Uterus (tissue), 3 donors: ENCODE measurements at regions not wholly inside any gene's neighbourhood (a gene's known extent, or its start where the extent isn't known, plus 50 kb on each side); places are given as distances from the start of the nearest gene placed in this dataset.

Experiments used
- DNase-seq, 2 donors: peaks; one replicate each; pipeline ENCODE4 v3.0.0-alpha.2; 2019 to 2020
- H3K27ac ChIP-seq, 2 donors: fragments of 200-600 bp; sonication (generic); 1 replicate in 1 of 2; 2 replicates in 1 of 2; pipeline ENCODE4 v1.5.1; 2016 to 2018
- H3K27me3 ChIP-seq, 2 donors: fragments of 200-600 bp; sonication (generic); one replicate each; pipeline ENCODE4 v1.5.1; 2018 to 2019; ENCODE audit warnings: control low read depth in 1 of 2
- H3K36me3 ChIP-seq, 2 donors: fragments of 200-600 bp; sonication (generic); one replicate each; pipeline ENCODE4 v1.5.1; 2019; ENCODE audit warnings: control low read depth in 1 of 2
- H3K4me1 ChIP-seq, 2 donors: fragments of 200-600 bp; sonication (generic); one replicate each; pipeline ENCODE4 v1.5.1; 2018 to 2019; ENCODE audit warnings: control low read depth in 1 of 2
- H3K4me3 ChIP-seq, 2 donors: fragments of 200-600 bp; sonication (generic); 1 replicate in 1 of 2; 2 replicates in 1 of 2; pipeline ENCODE4 v1.5.1; 2018 to 2019; ENCODE audit warnings: mild to moderate bottlenecking in 1 of 2
- H3K9me3 ChIP-seq, 2 donors: fragments of 200-600 bp; sonication (generic); one replicate each; pipeline ENCODE4 v1.5.1; 2019; ENCODE audit warnings: control low read depth in 1 of 2
- POLR2A ChIP-seq, 2 donors: fragments of 450-650 bp; IDR thresholded peaks; one replicate each; pipeline ENCODE4 v1.6.1; 2016; ENCODE audit warnings: antibody characterized with exemption in 2 of 2, mild to moderate bottlenecking in 1 of 2, moderate library complexity in 1 of 2
- intact Hi-C: fragments of 100-400 bp; cut with DNase I; formaldehyde crosslinking; loops from one replicate; pipeline ENCODE4 v1.15.1; 2023; ENCODE audit warnings: low total_unique reads
- TF ChIP-seq, protein P1 (sequence below), 4 experiments: fragments of 200-600 bp in 2 of 4; fragments of 450-650 bp in 2 of 4; sonication (generic) in 2 of 4; IDR thresholded peaks; one replicate each; pipeline ENCODE4 v1.5.1; 2016 to 2019; ENCODE audit warnings: antibody characterized with exemption in 4 of 4, mild to moderate bottlenecking in 2 of 4, moderate library complexity in 1 of 4
- donor health status: DM: yes; HTN: yes; CAD: no.

DNA sequence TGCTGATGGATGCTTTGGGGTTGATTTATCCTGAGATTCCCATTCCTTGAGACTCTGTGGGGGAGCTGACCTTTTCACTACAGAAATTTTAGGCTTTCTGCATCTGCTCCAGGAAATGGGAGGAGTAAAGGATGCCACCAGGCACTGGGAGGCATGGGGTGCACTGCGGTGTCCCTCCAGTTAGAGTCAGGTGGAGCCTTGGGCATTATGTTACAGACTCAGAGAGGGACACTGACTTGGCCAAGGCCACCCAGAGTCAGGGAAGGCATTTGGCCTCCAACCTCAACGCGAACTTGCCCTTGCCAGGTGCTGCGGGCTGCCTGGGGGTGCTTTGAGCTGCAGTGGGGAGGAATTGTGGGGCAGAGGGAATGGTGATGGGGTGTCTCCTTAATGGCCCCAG is 58.0 kb upstream of the TBX3 start:
- intact Hi-C loops, result no loop called here
- H3K4me3 ChIP-seq, result no peak overlapping the region
- TF ChIP-seq POLR2A (IDR thresholded peaks at IDR 0.05), result no peak
- TF ChIP-seq, protein P1, sequence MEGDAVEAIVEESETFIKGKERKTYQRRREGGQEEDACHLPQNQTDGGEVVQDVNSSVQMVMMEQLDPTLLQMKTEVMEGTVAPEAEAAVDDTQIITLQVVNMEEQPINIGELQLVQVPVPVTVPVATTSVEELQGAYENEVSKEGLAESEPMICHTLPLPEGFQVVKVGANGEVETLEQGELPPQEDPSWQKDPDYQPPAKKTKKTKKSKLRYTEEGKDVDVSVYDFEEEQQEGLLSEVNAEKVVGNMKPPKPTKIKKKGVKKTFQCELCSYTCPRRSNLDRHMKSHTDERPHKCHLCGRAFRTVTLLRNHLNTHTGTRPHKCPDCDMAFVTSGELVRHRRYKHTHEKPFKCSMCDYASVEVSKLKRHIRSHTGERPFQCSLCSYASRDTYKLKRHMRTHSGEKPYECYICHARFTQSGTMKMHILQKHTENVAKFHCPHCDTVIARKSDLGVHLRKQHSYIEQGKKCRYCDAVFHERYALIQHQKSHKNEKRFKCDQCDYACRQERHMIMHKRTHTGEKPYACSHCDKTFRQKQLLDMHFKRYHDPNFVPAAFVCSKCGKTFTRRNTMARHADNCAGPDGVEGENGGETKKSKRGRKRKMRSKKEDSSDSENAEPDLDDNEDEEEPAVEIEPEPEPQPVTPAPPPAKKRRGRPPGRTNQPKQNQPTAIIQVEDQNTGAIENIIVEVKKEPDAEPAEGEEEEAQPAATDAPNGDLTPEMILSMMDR (IDR thresholded peaks at IDR 0.05), result no peak
- H3K27me3 ChIP-seq, result no peaks in the 10 kb centered on the region
- DNase-seq, result no peak
- no peaks in the 10 kb centered on the region for H3K9me3 ChIP-seq
- no peaks in the 10 kb centered on the region for H3K4me1 ChIP-seq
- no peak overlapping the region for H3K27ac ChIP-seq
- H3K36me3 ChIP-seq, result no peaks in the 10 kb centered on the region

DNA sequence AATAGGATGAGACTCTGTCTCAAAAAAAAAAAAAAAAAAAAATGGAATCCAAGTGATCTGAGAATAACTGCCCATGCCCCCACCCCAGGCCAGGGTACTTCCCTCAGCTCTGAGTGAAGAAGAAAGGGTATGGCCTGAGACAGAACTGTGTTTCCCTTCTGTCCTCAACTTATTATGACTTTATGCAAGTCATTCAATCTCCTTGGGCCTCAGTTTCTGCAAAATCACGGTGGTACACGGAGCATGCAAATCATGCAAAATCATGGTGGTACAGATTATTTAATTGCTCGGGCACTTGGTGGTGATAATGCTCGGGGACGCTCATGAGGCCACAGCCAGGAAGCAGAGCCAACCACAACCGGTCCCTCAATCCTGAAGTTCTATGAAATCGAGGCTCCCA is 56.5 kb upstream of the TBX3 start:
- intact Hi-C loops, result no loop called here
- DNase-seq, result no peak
- no peaks in the 10 kb centered on the region for H3K9me3 ChIP-seq
- no peak overlapping the region for H3K27ac ChIP-seq
- H3K4me3 ChIP-seq, result no peak overlapping the region
- TF ChIP-seq, protein P1 (IDR thresholded peaks at IDR 0.05), result no peak
- no peak for TF ChIP-seq POLR2A (IDR thresholded peaks at IDR 0.05)
- no peaks in the 10 kb centered on the region for H3K4me1 ChIP-seq
- H3K27me3 ChIP-seq, result no peaks in the 10 kb centered on the region
- no peaks in the 10 kb centered on the region for H3K36me3 ChIP-seq

DNA sequence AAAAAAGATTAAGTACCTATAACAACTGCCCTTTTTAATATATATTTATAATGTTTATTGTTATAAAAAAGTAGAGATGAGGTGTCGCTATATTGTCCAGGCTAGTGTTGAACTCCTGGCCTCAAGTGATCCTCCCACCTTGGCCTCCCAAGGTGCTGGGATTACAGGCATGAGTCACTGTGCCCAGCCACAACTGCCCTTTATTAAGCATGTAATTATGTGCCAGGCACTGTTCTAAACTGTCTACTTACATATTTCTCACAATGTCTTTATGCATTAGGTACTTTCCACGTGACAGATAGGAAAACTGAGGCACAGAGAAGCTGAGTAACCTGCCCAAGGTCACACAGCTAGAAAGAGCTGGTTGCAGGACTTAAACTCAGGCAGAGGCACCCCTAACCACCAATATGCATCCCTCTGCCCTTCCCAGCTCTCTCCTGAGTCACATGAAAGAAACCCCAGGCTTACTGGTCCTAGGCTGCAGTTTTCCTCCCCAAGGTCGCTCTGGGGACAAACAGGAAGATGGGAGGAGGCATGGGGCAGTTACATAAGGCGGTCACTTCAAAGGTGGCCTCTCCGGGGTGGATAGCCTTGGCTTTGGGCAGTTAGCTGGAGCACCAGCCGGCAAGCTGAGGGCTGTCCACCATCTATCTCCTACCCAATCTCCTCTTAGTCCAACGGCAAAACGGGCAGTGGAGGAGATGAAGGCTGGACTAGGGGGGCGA is 54.6 kb upstream of the TBX3 start:
- Histone ChIP-seq H3K4me1 (no peaks in the 10 kb centered on the region), H3K27ac (no peak overlapping the region), H3K36me3 (no peaks in the 10 kb centered on the region), H3K27me3 (no peaks in the 10 kb centered on the region), H3K9me3 (no peaks in the 10 kb centered on the region), H3K4me3 (no peak overlapping the region)
- no peak for TF ChIP-seq POLR2A (IDR thresholded peaks at IDR 0.05)
- TF ChIP-seq, protein P1 (IDR thresholded peaks at IDR 0.05), result no peak
- intact Hi-C loops, result no loop called here
- no peak for DNase-seq

DNA sequence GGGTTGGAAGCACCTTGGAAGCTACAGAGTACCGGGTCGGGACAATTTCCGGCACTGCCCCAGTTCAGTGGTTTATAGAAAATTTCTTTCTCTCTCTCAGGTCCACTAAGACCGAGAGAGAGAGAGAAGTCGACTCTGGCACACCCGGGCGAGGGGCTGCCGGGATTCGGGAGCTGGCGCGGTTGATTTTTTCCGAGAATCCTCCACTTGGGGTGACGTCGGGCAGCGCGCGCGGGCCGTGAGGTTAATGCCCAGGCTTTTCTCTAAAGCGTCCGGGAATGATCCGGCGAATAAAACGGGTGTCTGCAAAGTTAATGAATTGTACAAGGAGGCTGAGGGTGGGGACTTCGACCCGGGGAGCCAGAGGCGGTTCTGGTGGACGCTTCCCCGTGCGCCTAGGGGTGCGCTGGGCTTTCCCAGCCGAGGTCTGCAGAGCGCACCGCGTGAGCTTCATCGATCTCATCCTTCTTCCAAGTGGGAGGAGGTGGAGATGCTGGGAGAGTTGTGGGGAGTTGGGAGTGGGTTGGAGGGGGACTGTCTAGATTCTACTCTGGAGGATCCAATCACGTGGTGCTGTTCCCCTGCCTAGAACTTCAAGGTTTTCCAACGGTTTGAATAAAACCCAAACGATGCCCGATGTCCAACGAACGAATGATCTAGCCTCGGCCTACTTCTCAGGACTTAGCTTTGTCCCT is 51.9 kb upstream of the TBX3 start:
- no peak for DNase-seq
- Histone ChIP-seq H3K4me3 (no peak overlapping the region), H3K4me1 (no peaks in the 10 kb centered on the region), H3K36me3 (no peaks in the 10 kb centered on the region), H3K27ac (no peak overlapping the region), H3K27me3 (no peaks in the 10 kb centered on the region), H3K9me3 (no peaks in the 10 kb centered on the region)
- intact Hi-C loops, result no loop called here
- TF ChIP-seq, protein P1 (IDR thresholded peaks at IDR 0.05), result no peak
- no peak for TF ChIP-seq POLR2A (IDR thresholded peaks at IDR 0.05)

DNA sequence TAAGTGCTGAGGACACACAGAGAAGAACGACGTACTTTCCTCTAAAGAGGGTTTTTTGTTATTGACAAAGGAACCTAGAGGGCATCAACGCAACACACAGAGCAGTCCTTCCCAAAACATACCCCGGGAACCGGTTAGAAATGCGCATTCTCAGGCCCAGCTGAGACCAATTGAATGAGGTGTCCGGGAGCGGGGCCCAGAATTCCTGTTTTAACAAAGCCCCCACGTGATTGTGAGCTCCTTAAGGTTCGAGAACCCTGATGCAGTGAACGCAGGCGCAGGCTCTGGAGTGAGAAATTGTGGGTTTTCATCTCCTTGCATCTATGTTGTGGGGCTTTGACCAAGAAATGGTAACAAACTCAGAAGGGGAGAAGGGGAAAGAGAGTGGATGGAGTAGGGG is 51.0 kb upstream of the TBX3 start:
- Histone ChIP-seq H3K36me3 (no peaks in the 10 kb centered on the region), H3K27me3 (no peaks in the 10 kb centered on the region), H3K27ac (no peak overlapping the region), H3K4me1 (no peaks in the 10 kb centered on the region), H3K9me3 (no peaks in the 10 kb centered on the region), H3K4me3 (no peak overlapping the region)
- DNase-seq, result no peak
- TF ChIP-seq, protein P1 (IDR thresholded peaks at IDR 0.05), result no peak
- no peak for TF ChIP-seq POLR2A (IDR thresholded peaks at IDR 0.05)
- intact Hi-C loops, result no loop called here
